CD4-positive, alpha-beta T cell (primary cell): ENCODE measurements at regions not wholly inside any gene's neighbourhood (a gene's known extent, or its start where the extent isn't known, plus 50 kb on each side); places are given as distances from the start of the nearest gene placed in this dataset.

Experiments used
- ATAC-seq: fragments of 200-7000 bp; cut with Tn5 transposase; one replicate; pipeline ENCODE4 v1.10.0; 2022; ENCODE audit warnings: mild to moderate bottlenecking; ENCODE audit not compliant: poor library complexity
- CTCF ChIA-PET: fragments of 350-600 bp; sonication (Branson Sonifier 250); formaldehyde crosslinking; loops from one replicate; lab custom pipeline; 2021; ENCODE audit warnings: antibody characterized with exemption, inconsistent platforms; lab: Charles Lee
- POLR2A ChIA-PET: fragments of 350-600 bp; sonication (Branson Sonifier 250); formaldehyde crosslinking; loops from one replicate; lab custom pipeline; 2021; ENCODE audit warnings: antibody characterized with exemption, inconsistent platforms; lab: Charles Lee
- DNase-seq, 14 experiments: peaks; one replicate each; pipeline ENCODE4 v3.0.0-alpha.2; 2013 to 2020; ENCODE audit warnings: mixed read lengths in 2 of 14
- H3K27ac ChIP-seq, 2 donors: one replicate each; pipeline versions ENCODE4 v1.5.1 to v1.7.0; 2013; ENCODE audit warnings: low read length in 2 of 2, low read depth in 1 of 2, mild to moderate bottlenecking in 1 of 2
- H3K27me3 ChIP-seq, 2 experiments: 1 replicate in 1 of 2; 2 replicates in 1 of 2; pipeline versions ENCODE4 v1.6.1 to v1.7.0; 2013; ENCODE audit warnings: low read length in 2 of 2, control low read depth in 1 of 2, mild to moderate bottlenecking in 1 of 2, moderate library complexity in 1 of 2; ENCODE audit not compliant: insufficient read depth in 2 of 2, control insufficient read depth in 1 of 2
- H3K36me3 ChIP-seq: one replicate; pipeline ENCODE4 v1.6.1; 2013; ENCODE audit warnings: low read length, control low read depth; ENCODE audit not compliant: insufficient read depth
- H3K4me1 ChIP-seq: one replicate; pipeline ENCODE4 v1.6.1; 2013; ENCODE audit warnings: low read length, control low read depth; ENCODE audit not compliant: insufficient read depth
- H3K4me3 ChIP-seq: one replicate; pipeline ENCODE4 v1.5.1; 2013; ENCODE audit warnings: mild to moderate bottlenecking, low read length, moderate library complexity
- H3K9me3 ChIP-seq, 2 experiments: 1 replicate in 1 of 2; 2 replicates in 1 of 2; pipeline versions ENCODE4 v1.6.1 to v1.7.0; 2013; ENCODE audit warnings: low read length in 2 of 2, mild to moderate bottlenecking in 2 of 2, control low read depth in 1 of 2, moderate library complexity in 1 of 2; ENCODE audit not compliant: control insufficient read depth in 1 of 2, insufficient read depth in 1 of 2
- H3K27ac Mint-ChIP-seq: one replicate; pipeline ENCODE4 v1.8.0; 2020; ENCODE audit warnings: mixed read lengths
- H3K27me3 Mint-ChIP-seq: one replicate; pipeline ENCODE4 v1.8.0; 2021; ENCODE audit warnings: mixed read lengths
- H3K36me3 Mint-ChIP-seq: one replicate; pipeline ENCODE4 v1.8.0; 2021; ENCODE audit warnings: low read depth, mixed read lengths
- H3K4me1 Mint-ChIP-seq: one replicate; pipeline ENCODE4 v1.8.0; 2021; ENCODE audit warnings: low read depth, mixed read lengths
- H3K4me3 Mint-ChIP-seq: one replicate; pipeline ENCODE4 v1.8.0; 2020; ENCODE audit warnings: mild to moderate bottlenecking, mixed read lengths
- H3K9me3 Mint-ChIP-seq: one replicate; pipeline ENCODE4 v1.8.0; 2020; ENCODE audit warnings: mixed read lengths
- CTCF ChIP-seq: fragments of 200-600 bp; IDR thresholded peaks from one replicate; pipeline ENCODE4 v1.8.0; 2022; ENCODE audit warnings: antibody characterized with exemption, mild to moderate bottlenecking
- intact Hi-C, 2 experiments: fragments of 100-400 bp; cut with DNase I in 1 of 2; cut with micrococcal nuclease in 1 of 2; formaldehyde crosslinking; loops; one replicate each; pipeline versions ENCODE4 v1.15.1 to v1.9.0; 2023 to 2025; cut with DNase I, micrococcal nuclease

GRCh38 chr14:58744801-58745394 is 107.1 kb downstream of the DACT1 start:
- Histone ChIP-seq H3K36me3 (no peaks in the 10 kb centered on the region), H3K4me1 (peaks cover 4% of the 10 kb centered on the region), H3K27ac (no peak overlapping the region), H3K27me3 (peaks cover 0 to 3% of the 10 kb centered on the region in 2 experiments), H3K9me3 (no peaks in the 10 kb centered on the region), H3K4me3 (no peak overlapping the region)
- no peaks in the 10 kb centered on the region for H3K36me3 Mint-ChIP-seq
- TF ChIP-seq CTCF = no peak
- no peak overlapping the region for H3K27ac Mint-ChIP-seq
- no peak overlapping the region for H3K4me3 Mint-ChIP-seq
- no peaks in the 10 kb centered on the region for H3K27me3 Mint-ChIP-seq
- ATAC-seq = no peak
- DNase-seq = no peak
- CTCF ChIA-PET = no interaction called here
- intact Hi-C loops = no loop called here
- no peaks in the 10 kb centered on the region for H3K9me3 Mint-ChIP-seq
- H3K4me1 Mint-ChIP-seq = peaks cover 11% of the 10 kb centered on the region
- POLR2A ChIA-PET = no interaction called here

GRCh38 chr14:58746261-58746660 is 108.5 kb downstream of the DACT1 start:
- Mint-ChIP-seq H3K36me3 (no peaks in the 10 kb centered on the region), H3K4me3 (no peak overlapping the region), H3K27ac (no peak overlapping the region), H3K27me3 (no peaks in the 10 kb centered on the region), H3K4me1 (peaks cover 14% of the 10 kb centered on the region), H3K9me3 (no peaks in the 10 kb centered on the region)
- H3K9me3 ChIP-seq = peaks cover 0 to 8% of the 10 kb centered on the region in 2 experiments
- H3K4me3 ChIP-seq = no peak overlapping the region
- peaks cover 4% of the 10 kb centered on the region for H3K4me1 ChIP-seq
- ChIA-PET CTCF (no interaction called here), POLR2A (no interaction called here)
- peaks cover 0 to 3% of the 10 kb centered on the region in 2 experiments for H3K27me3 ChIP-seq
- no peak overlapping the region for H3K27ac ChIP-seq
- intact Hi-C loops = no loop called here
- no peaks in the 10 kb centered on the region for H3K36me3 ChIP-seq
- ATAC-seq (no peak), DNase-seq (no peak)
- TF ChIP-seq CTCF = no peak

- Histone ChIP-seq H3K4me1 (peaks cover 4% of the 10 kb centered on the region), H3K27ac (no peak overlapping the region), H3K27me3 (peaks cover 0 to 3% of the 10 kb centered on the region in 2 experiments), H3K36me3 (no peaks in the 10 kb centered on the region), H3K4me3 (no peak overlapping the region), H3K9me3 (peaks cover 0 to 8% of the 10 kb centered on the region in 2 experiments)
- no peak for TF ChIP-seq CTCF
- ChIA-PET CTCF (no interaction called here), POLR2A (no interaction called here)
- H3K4me1 Mint-ChIP-seq = peaks cover 14% of the 10 kb centered on the region
- no peaks in the 10 kb centered on the region for H3K9me3 Mint-ChIP-seq
- H3K36me3 Mint-ChIP-seq = no peaks in the 10 kb centered on the region
- DNase-seq = no peak
- ATAC-seq = no peak
- no peak overlapping the region for H3K4me3 Mint-ChIP-seq
- no peaks in the 10 kb centered on the region for H3K27me3 Mint-ChIP-seq
- intact Hi-C loops = no loop called here
- H3K27ac Mint-ChIP-seq = no peak overlapping the region
Observed at GRCh38 chr14:58746701-58747100, 108.9 kb downstream of the DACT1 start.
